ENCODE measurements at regions not wholly inside any gene's neighbourhood (a gene's known extent, or its start where the extent isn't known, plus 50 kb on each side); places are given as distances from the start of the nearest gene placed in this dataset.
"Not testable (repeated sequence)": the region's sequence is repeated elsewhere in the genome, so short reads cannot be mapped to it uniquely, and the experiment has no call there.

DNA sequence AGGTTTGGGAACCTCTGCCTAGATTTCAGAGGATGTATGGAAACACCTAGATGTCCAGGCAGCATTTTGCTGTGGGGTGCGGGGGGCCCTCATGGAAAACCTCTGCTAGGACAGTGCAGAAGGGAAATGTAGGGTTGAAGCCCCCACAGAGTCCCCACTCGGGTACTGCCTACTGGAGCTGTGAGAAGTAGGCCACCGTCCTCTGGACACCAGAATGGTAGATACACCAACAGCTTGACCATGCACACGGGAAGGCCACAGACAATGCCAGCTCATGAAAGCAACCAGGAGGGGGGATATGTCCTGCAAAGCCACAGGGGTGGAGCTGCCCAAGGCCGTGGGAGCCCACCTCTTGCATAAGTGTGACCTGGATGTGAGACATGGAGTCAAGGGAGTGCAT is 1336.5 kb downstream of the SPATA31A7 start:
- H3K4me3 Mint-ChIP-seq, ATAC-seq, H3K4me1 Mint-ChIP-seq, H3K27ac Mint-ChIP-seq, H3K36me3 Mint-ChIP-seq, H3K9me3 Mint-ChIP-seq, POLR2A ChIA-PET, H3K27me3 Mint-ChIP-seq: not testable (repeated sequence)
- peak in 1 of 10 donors; percentile 40 for DNase-seq

- Mint-ChIP-seq H3K27ac (peak overlapping the region in 2 of 10 donors; percentile 86 to 90), H3K4me3 (peak overlapping the region in 5 of 10 donors; percentile 73 to 92 (median 86))
- ATAC-seq, result peak in 1 of 2 donors; percentile 52
- POLR2A ChIA-PET, H3K27me3 Mint-ChIP-seq, H3K9me3 Mint-ChIP-seq, H3K4me1 Mint-ChIP-seq, H3K36me3 Mint-ChIP-seq: not testable (repeated sequence)
- peak in 2 of 10 donors; percentile 0 to 25 for DNase-seq
These were observed 1342.4 kb downstream of the SPATA31A7 start for GRCh38 chr9:62532162-62532776.

DNA sequence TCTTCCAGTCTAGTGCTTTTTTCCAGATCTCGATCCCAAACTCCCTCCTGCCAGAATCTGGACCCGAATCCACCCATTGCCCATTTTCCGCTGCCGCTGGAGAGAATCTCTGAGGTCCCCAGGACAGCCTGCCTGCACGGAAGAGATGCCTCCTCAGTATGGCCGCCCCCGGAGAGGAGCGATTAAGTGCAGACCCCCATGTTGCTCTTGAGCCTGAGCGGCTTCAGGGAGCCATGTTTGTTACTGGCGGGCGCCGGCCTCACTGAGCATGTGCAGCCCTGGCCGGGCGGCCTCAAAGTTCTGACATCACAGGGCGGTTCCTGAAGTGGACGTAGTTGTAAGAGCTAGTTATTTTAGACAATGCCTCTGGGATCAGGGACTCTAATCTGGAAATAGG is 1342.9 kb downstream of the SPATA31A7 start:
- ATAC-seq, H3K36me3 Mint-ChIP-seq, POLR2A ChIA-PET, H3K9me3 Mint-ChIP-seq, H3K27me3 Mint-ChIP-seq, H3K4me1 Mint-ChIP-seq: not testable (repeated sequence)
- peak overlapping the region in 5 of 10 donors; percentile 73 to 92 (median 86) for H3K4me3 Mint-ChIP-seq
- H3K27ac Mint-ChIP-seq, result peak overlapping the region in 5 of 10 donors; percentile 66 to 90 (median 81)
- peak in 4 of 10 donors; percentile 2 to 73 (median 48) for DNase-seq

DNA sequence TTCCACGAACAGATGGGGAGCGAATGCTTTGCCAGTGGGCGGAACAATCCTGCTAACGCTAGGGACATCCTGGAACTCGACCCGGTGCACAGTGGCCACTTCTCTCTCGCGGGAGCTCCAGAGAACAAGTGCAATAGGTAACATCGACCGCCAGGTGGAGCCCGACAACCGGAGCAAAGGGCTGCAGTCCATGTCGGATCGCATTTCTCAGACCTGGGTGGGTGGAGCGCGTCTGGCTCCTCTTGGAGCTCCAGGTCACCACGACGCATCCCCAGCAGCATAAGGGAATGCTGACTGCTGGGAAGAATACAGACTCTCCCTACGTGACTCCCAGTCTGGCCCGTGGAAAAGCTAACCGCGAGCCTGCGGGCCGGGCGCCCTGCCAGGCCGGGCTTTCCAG is 1360.7 kb downstream of the SPATA31A7 start:
- H3K27ac Mint-ChIP-seq, H3K36me3 Mint-ChIP-seq, H3K9me3 Mint-ChIP-seq, POLR2A ChIA-PET, H3K27me3 Mint-ChIP-seq, H3K4me1 Mint-ChIP-seq, H3K4me3 Mint-ChIP-seq: not testable (repeated sequence)
- ATAC-seq (peak in 1 of 2 donors; percentile 76), DNase-seq (peak in 2 of 10 donors; percentile 20 to 36)

DNA sequence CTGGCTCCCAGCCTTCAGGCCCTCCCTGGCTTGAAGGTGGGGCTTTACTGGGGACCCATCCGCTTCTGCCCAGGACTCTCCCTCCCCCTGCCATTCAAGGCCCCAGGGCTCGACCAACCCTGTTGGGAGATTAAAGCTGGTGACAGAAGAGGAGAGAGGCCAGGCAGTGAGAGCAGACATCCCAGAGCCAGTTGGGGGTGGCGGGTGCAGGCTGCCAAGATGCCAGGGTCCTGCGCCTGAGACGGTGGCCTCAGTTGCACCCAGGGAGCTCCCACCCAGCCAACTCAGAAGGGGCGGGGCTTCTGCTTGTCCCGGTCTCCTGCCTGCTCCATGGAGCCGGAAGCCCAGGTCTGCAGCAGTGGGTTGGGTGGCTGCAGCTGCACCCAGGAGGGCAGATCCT is 1370.8 kb downstream of the SPATA31A7 start:
- POLR2A ChIA-PET, H3K9me3 Mint-ChIP-seq, H3K36me3 Mint-ChIP-seq, H3K4me1 Mint-ChIP-seq, H3K27me3 Mint-ChIP-seq, H3K4me3 Mint-ChIP-seq, H3K27ac Mint-ChIP-seq, ATAC-seq: not testable (repeated sequence)
- peak in 1 of 10 donors; percentile 16 for DNase-seq

GRCh38 chr9:62565132-62565531 is 1375.3 kb downstream of the SPATA31A7 start:
- H3K4me1 Mint-ChIP-seq, DNase-seq, H3K27ac Mint-ChIP-seq, H3K4me3 Mint-ChIP-seq, H3K36me3 Mint-ChIP-seq, ATAC-seq, H3K27me3 Mint-ChIP-seq, POLR2A ChIA-PET, H3K9me3 Mint-ChIP-seq: not testable (repeated sequence)

- H3K36me3 Mint-ChIP-seq, H3K27ac Mint-ChIP-seq, ATAC-seq, DNase-seq, POLR2A ChIA-PET, H3K27me3 Mint-ChIP-seq, H3K9me3 Mint-ChIP-seq, H3K4me1 Mint-ChIP-seq, H3K4me3 Mint-ChIP-seq: not testable (repeated sequence)
These were observed 1376.6 kb downstream of the SPATA31A7 start for GRCh38 chr9:62566430-62566829.

DNA sequence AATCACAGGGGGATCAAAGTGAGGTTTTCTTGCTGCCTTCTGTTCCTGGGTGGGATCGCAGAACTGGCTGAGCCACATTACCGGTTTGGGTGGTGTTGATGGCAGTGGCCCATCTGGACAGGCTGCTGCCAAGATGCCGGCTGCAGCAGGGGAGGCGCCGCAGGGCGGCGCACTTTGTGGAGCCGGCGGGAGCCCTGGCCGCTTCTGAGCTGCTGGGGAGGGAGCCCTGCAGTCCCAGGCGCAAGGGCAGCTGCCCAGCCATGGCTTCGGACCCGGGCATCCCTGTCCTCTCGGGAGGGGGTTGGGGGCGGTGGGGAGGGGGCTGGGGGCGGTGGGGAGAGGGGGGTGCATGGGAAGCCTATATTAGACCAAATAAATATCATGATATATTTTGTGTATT is 1407.3 kb downstream of the SPATA31A7 start:
- DNase-seq, H3K4me1 Mint-ChIP-seq, POLR2A ChIA-PET, H3K36me3 Mint-ChIP-seq, ATAC-seq, H3K27ac Mint-ChIP-seq, H3K27me3 Mint-ChIP-seq, H3K4me3 Mint-ChIP-seq, H3K9me3 Mint-ChIP-seq: not testable (repeated sequence)

All from naive thymus-derived CD8-positive, alpha-beta T cell (primary cell).